ENCODE measurements at regions not wholly inside any gene's neighbourhood (a gene's known extent, or its start where the extent isn't known, plus 50 kb on each side); places are given as distances from the start of the nearest gene placed in this dataset.

GRCh38 chr7:155872678-155873369, 60.6 kb upstream of the SHH start:
- Mint-ChIP-seq H3K4me1 (ENCODE audit: low read depth, unreplicated experiment) (no peaks in the 10 kb centered on the region), H3K9me3 (ENCODE audit: unreplicated experiment) (peaks cover 3% of the 10 kb centered on the region), H3K27me3 (ENCODE audit: low read depth, unreplicated experiment) (peaks cover 19% of the 10 kb centered on the region), H3K36me3 (ENCODE audit: low read depth, unreplicated experiment) (no peaks in the 10 kb centered on the region), H3K4me3 (ENCODE audit: unreplicated experiment) (no peak overlapping the region), H3K27ac (ENCODE audit: unreplicated experiment) (no peak overlapping the region)
- Histone ChIP-seq H3K36me3 (ENCODE audit: insufficient read depth, low read length) (no peaks in the 10 kb centered on the region), H3K27ac (ENCODE audit: low read depth, low read length) (no peak overlapping the region), H4K20me1 (ENCODE audit: insufficient read depth, low read length) (no peaks in the 10 kb centered on the region), H3K9ac (ENCODE audit: low read length) (no peak overlapping the region), H3K4me2 (ENCODE audit: low read length) (no peak overlapping the region), H3K79me2 (ENCODE audit: insufficient read depth, low read length) (no peaks in the 10 kb centered on the region), H2AFZ (ENCODE audit: low read depth, low read length) (no peak overlapping the region), H3K4me3 (ENCODE audit: insufficient read depth, low read depth, low read length) (no peak overlapping the region), H3K4me1 (ENCODE audit: insufficient read depth, low read length) (no peaks in the 10 kb centered on the region), H3K27me3 (ENCODE audit: insufficient read depth, low read length) (peaks cover 4% of the 10 kb centered on the region), H3K9me3 (ENCODE audit: insufficient read depth, low read depth, low read length) (peaks cover 4% of the 10 kb centered on the region)
- DNase-seq (ENCODE audit: low read depth) (no peak), FAIRE-seq (no peak)
- no peak for TF ChIP-seq CTCF (IDR thresholded peaks at IDR 0.05; ENCODE audit: insufficient read depth, low read depth, low read length)
- no peak for TF ChIP-seq EZH2 (IDR thresholded peaks at IDR 0.05; ENCODE audit: insufficient read depth, low read length)

- Histone ChIP-seq H3K4me1 (ENCODE audit: insufficient read depth, low read length) (no peaks in the 10 kb centered on the region), H3K36me3 (ENCODE audit: insufficient read depth, low read length) (no peaks in the 10 kb centered on the region), H4K20me1 (ENCODE audit: insufficient read depth, low read length) (no peaks in the 10 kb centered on the region), H3K4me2 (ENCODE audit: low read length) (no peak overlapping the region), H3K79me2 (ENCODE audit: insufficient read depth, low read length) (no peaks in the 10 kb centered on the region), H3K27ac (ENCODE audit: low read depth, low read length) (no peak overlapping the region), H3K9me3 (ENCODE audit: insufficient read depth, low read depth, low read length) (peaks cover 4% of the 10 kb centered on the region), H3K27me3 (ENCODE audit: insufficient read depth, low read length) (peaks cover 9% of the 10 kb centered on the region), H3K9ac (ENCODE audit: low read length) (no peak overlapping the region), H3K4me3 (ENCODE audit: insufficient read depth, low read depth, low read length) (no peak overlapping the region), H2AFZ (ENCODE audit: low read depth, low read length) (no peak overlapping the region)
- no peak for TF ChIP-seq CTCF (IDR thresholded peaks at IDR 0.05; ENCODE audit: insufficient read depth, low read depth, low read length)
- H3K27me3 Mint-ChIP-seq (ENCODE audit: low read depth, unreplicated experiment) = peaks cover 21% of the 10 kb centered on the region
- H3K9me3 Mint-ChIP-seq (ENCODE audit: unreplicated experiment) = peaks cover 3% of the 10 kb centered on the region
- no peak for FAIRE-seq
- no peak overlapping the region for H3K27ac Mint-ChIP-seq (ENCODE audit: unreplicated experiment)
- H3K4me3 Mint-ChIP-seq (ENCODE audit: unreplicated experiment) = no peak overlapping the region
- DNase-seq (ENCODE audit: low read depth) = no peak
- H3K36me3 Mint-ChIP-seq (ENCODE audit: low read depth, unreplicated experiment) = no peaks in the 10 kb centered on the region
- H3K4me1 Mint-ChIP-seq (ENCODE audit: low read depth, unreplicated experiment) = no peaks in the 10 kb centered on the region
These were observed 58.9 kb upstream of the SHH start for GRCh38 chr7:155871211-155871610.
